ENCODE measurements at regions not wholly inside any gene's neighbourhood (a gene's known extent, or its start where the extent isn't known, plus 50 kb on each side); places are given as distances from the start of the nearest gene placed in this dataset.

- no peaks in the 10 kb centered on the region for H3K9me3 ChIP-seq
- no peak for DNase-seq
- no peaks in the 10 kb centered on the region for H3K4me1 ChIP-seq
- WGBS, 2 donors: 92 to 93% methylated on average over 3 of the region's 3 CpGs
- no peaks in the 10 kb centered on the region for H3K36me3 ChIP-seq
- TF ChIP-seq CTCF (IDR thresholded peaks at IDR 0.05): no peak
- intact Hi-C loops (cut with DNase I): no loop called here
- ATAC-seq: no peak
- H3K27me3 ChIP-seq: peaks cover 0 to 8% (median 0%) of the 10 kb centered on the region in 7 donors
- no peak overlapping the region for H3K27ac ChIP-seq
- H3K4me3 ChIP-seq: no peak overlapping the region
These were observed 140.3 kb upstream of the MTNR1B start for GRCh38 chr11:92829121-92829520.

- Histone ChIP-seq H3K4me3 (no peak overlapping the region), H3K9me3 (no peaks in the 10 kb centered on the region), H3K36me3 (no peaks in the 10 kb centered on the region), H3K4me1 (no peaks in the 10 kb centered on the region), H3K27me3 (peaks cover 0 to 8% (median 0%) of the 10 kb centered on the region in 7 donors), H3K27ac (no peak overlapping the region)
- intact Hi-C loops (cut with DNase I): no loop called here
- TF ChIP-seq CTCF (IDR thresholded peaks at IDR 0.05): no peak
- ATAC-seq (no peak), DNase-seq (no peak)
These were observed 139.8 kb upstream of the MTNR1B start for GRCh38 chr11:92829671-92830070.

GRCh38 chr11:92830377-92831155, 138.9 kb upstream of the MTNR1B start:
- no peaks in the 10 kb centered on the region for H3K9me3 ChIP-seq
- no peaks in the 10 kb centered on the region for H3K36me3 ChIP-seq
- intact Hi-C loops (cut with DNase I): no loop called here
- TF ChIP-seq CTCF (IDR thresholded peaks at IDR 0.05): no peak
- no peaks in the 10 kb centered on the region for H3K4me1 ChIP-seq
- no peak for DNase-seq
- H3K4me3 ChIP-seq: no peak overlapping the region
- peaks cover 0 to 8% (median 3%) of the 10 kb centered on the region in 7 donors for H3K27me3 ChIP-seq
- H3K27ac ChIP-seq: no peak overlapping the region
- 76 to 81% methylated on average over 5 of the region's 5 CpGs for WGBS, 2 donors
- ATAC-seq: no peak

GRCh38 chr11:92834296-92835020, 135.0 kb upstream of the MTNR1B start:
- no peak overlapping the region for H3K27ac ChIP-seq
- intact Hi-C loops (cut with DNase I): no loop called here
- H3K36me3 ChIP-seq: no peaks in the 10 kb centered on the region
- H3K9me3 ChIP-seq: no peaks in the 10 kb centered on the region
- TF ChIP-seq CTCF (IDR thresholded peaks at IDR 0.05): no peak
- DNase-seq (no peak), ATAC-seq (no peak)
- no peaks in the 10 kb centered on the region for H3K4me1 ChIP-seq
- H3K4me3 ChIP-seq: no peak overlapping the region
- H3K27me3 ChIP-seq: peaks cover 0 to 8% (median 3%) of the 10 kb centered on the region in 7 donors
- 66 to 68% methylated on average over 3 of the region's 3 CpGs for WGBS, 2 donors
